ENCODE measurements at regions not wholly inside any gene's neighbourhood (a gene's known extent, or its start where the extent isn't known, plus 50 kb on each side); places are given as distances from the start of the nearest gene placed in this dataset.
"Not testable (repeated sequence)": the region's sequence is repeated elsewhere in the genome, so short reads cannot be mapped to it uniquely, and the experiment has no call there.

GRCh38 chr9:6160579-6160978 lies 55.0 kb upstream of the IL33 start:
- DNase-seq, result no peak

- no peak for DNase-seq
Measured at GRCh38 chr9:6153425-6153824, 62.2 kb upstream of the IL33 start.

GRCh38 chr9:6152788-6153187 lies 62.8 kb upstream of the IL33 start:
- DNase-seq, result no peak

- no peak for DNase-seq
Measured at GRCh38 chr9:6150483-6150882, 65.1 kb upstream of the IL33 start.

- DNase-seq, result no peak
Measured at GRCh38 chr9:6149315-6149714, 66.3 kb upstream of the IL33 start.

- no peak for DNase-seq
Measured at GRCh38 chr9:6147846-6148245, 67.8 kb upstream of the IL33 start.

- DNase-seq, result no peak
Measured at GRCh38 chr9:6144947-6145346, 70.7 kb upstream of the IL33 start.

GRCh38 chr9:6142799-6143454 lies 72.7 kb upstream of the IL33 start:
- no peak for DNase-seq

GRCh38 chr9:6135780-6136179 lies 79.8 kb upstream of the IL33 start:
- not testable (repeated sequence) for DNase-seq

GRCh38 chr9:6134661-6135180 lies 80.9 kb upstream of the IL33 start:
- DNase-seq, result no peak

GRCh38 chr9:6133346-6134063 lies 82.1 kb upstream of the IL33 start:
- DNase-seq, result no peak

- DNase-seq, result no peak
Measured at GRCh38 chr9:6132650-6133049, 83.0 kb upstream of the IL33 start.

- no peak for DNase-seq
Measured at GRCh38 chr9:6128030-6128429, 87.6 kb upstream of the IL33 start.

- DNase-seq, result no peak
Measured at GRCh38 chr9:6126377-6126776, 89.2 kb upstream of the IL33 start.

GRCh38 chr9:6123416-6123815 lies 92.2 kb upstream of the IL33 start:
- DNase-seq, result no peak

GRCh38 chr9:6121707-6122106 lies 93.9 kb upstream of the IL33 start:
- DNase-seq, result no peak

GRCh38 chr9:6114424-6114823 lies 99.0 kb upstream of the RANBP6 start:
- no peak for DNase-seq

GRCh38 chr9:6113819-6114218 lies 98.4 kb upstream of the RANBP6 start:
- no peak for DNase-seq

GRCh38 chr9:6113312-6113711 lies 97.9 kb upstream of the RANBP6 start:
- DNase-seq, result no peak

- DNase-seq, result no peak
Measured at GRCh38 chr9:6109986-6110385, 94.6 kb upstream of the RANBP6 start.

- no peak for DNase-seq
Measured at GRCh38 chr9:6109571-6109970, 94.1 kb upstream of the RANBP6 start.

GRCh38 chr9:6106711-6107339 lies 91.4 kb upstream of the RANBP6 start:
- DNase-seq, result no peak

- no peak for DNase-seq
Measured at GRCh38 chr9:6105738-6106137, 90.3 kb upstream of the RANBP6 start.

GRCh38 chr9:6104406-6104805 lies 89.0 kb upstream of the RANBP6 start:
- DNase-seq, result not testable (repeated sequence)
